Stomach (tissue), 8 donors: ENCODE measurements at regions not wholly inside any gene's neighbourhood (a gene's known extent, or its start where the extent isn't known, plus 50 kb on each side); places are given as distances from the start of the nearest gene placed in this dataset.
A peak's percentile ranks its signal among the peaks of the same experiment; 100 is the strongest.

ENCODE experiments used
- DNase-seq, 2 donors: peaks; one replicate each; pipeline versions ENCODE4 v3.0.0 to v3.0.0-alpha.2; 2013 to 2019
- H3K27ac ChIP-seq, 5 donors: fragments of 200-600 bp in 4 of 5; sonication (generic) in 4 of 5; one replicate each; pipeline ENCODE4 v1.5.1; 2013 to 2019; ENCODE audit warnings: mild to moderate bottlenecking in 1 of 5, moderate library complexity in 1 of 5
- H3K27me3 ChIP-seq, 3 donors: fragments of 200-600 bp; sonication (generic); one replicate each; pipeline ENCODE4 v1.5.1; 2017 to 2019; ENCODE audit warnings: mixed run types in 1 of 3
- H3K36me3 ChIP-seq, 4 donors: fragments of 200-600 bp; sonication (generic); 1 replicate in 3 of 4; 2 replicates in 1 of 4; pipeline ENCODE4 v1.5.1; 2016 to 2019
- H3K4me1 ChIP-seq, 4 donors: fragments of 200-600 bp; sonication (generic); one replicate each; pipeline ENCODE4 v1.5.1; 2016 to 2019
- H3K4me3 ChIP-seq, 4 donors: fragments of 200-600 bp; sonication (generic) in 3 of 4; one replicate each; pipeline ENCODE4 v1.5.1; 2016 to 2019; ENCODE audit warnings: mild to moderate bottlenecking in 1 of 4
- H3K9me3 ChIP-seq, 4 donors: fragments of 200-600 bp; sonication (generic); one replicate each; pipeline ENCODE4 v1.5.1; 2016 to 2019
- EP300 ChIP-seq: sonication (generic); formaldehyde crosslinking; IDR thresholded peaks from one replicate; pipeline ENCODE4 v1.6.1; 2017; ENCODE audit warnings: antibody characterized with exemption
- POLR2A ChIP-seq, 4 donors: fragments of 450-650 bp; IDR thresholded peaks; one replicate each; pipeline ENCODE4 v1.6.1; 2016; ENCODE audit warnings: antibody characterized with exemption in 4 of 4, control low read depth in 2 of 4, mild to moderate bottlenecking in 1 of 4, moderate library complexity in 1 of 4
- POLR2AphosphoS5 ChIP-seq, 3 donors: sonication (generic); formaldehyde crosslinking; IDR thresholded peaks; one replicate each; pipeline ENCODE4 v1.6.1; 2016; ENCODE audit warnings: antibody characterized with exemption in 3 of 3
- WGBS, 5 donors: extraction: QIAGEN DNeasy Blood & Tissue Kit in 3 of 5; methylation state at CpG; one replicate each; pipeline versions ENCODE4 v1.1.5 to v1.1.7; 2013 to 2018; 5-methylcytosine and 5-hydroxymethylcytosine counted together
- intact Hi-C: fragments of 100-400 bp; cut with DNase I; formaldehyde crosslinking; loops from one replicate; pipeline ENCODE4 v1.15.1; 2023; ENCODE audit warnings: low total_unique reads
- TF ChIP-seq, protein P1 (sequence below), 7 experiments: fragments of 450-650 bp in 4 of 7; fragments of 200-600 bp in 3 of 7; sonication (generic) in 3 of 7; IDR thresholded peaks; one replicate each; pipeline ENCODE4 v1.5.1; 2016 to 2019; ENCODE audit warnings: antibody characterized with exemption in 7 of 7, control low read depth in 2 of 7, mild to moderate bottlenecking in 1 of 7
- donor health status: healthy with polysubstance abuse.
- donor health status: Bipolar disorder and iron deficiency.
- donor health status: healthy.

DNA sequence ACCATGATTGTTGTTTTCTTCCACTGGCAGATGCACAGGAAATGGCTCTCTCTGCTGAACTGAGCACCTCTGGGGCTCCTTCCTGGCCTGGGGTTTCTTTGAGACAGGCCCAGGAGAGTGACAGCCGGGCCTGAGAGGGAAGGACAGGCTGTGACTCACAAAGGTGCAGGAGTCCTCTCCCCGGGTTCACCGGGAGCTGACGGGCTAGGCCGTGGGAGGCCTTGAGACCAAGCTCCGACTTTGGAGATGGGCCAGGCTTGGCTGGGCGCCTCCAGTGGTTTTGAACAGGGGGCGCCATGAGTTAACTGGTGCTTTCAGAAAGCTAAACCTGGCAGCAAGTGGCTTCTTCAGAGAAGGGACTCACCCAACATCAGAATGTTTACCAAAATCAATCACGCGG, 143.4 kb downstream of the URI1 start:
- H3K36me3 ChIP-seq = no peaks in the 10 kb centered on the region

GRCh38 chr19:30086220-30086619, 144.2 kb downstream of the URI1 start:
- Histone ChIP-seq H3K27me3 (peaks cover 0 to 40% (median 0%) of the 10 kb centered on the region in 3 donors), H3K27ac (no peak overlapping the region), H3K4me1 (no peaks in the 10 kb centered on the region), H3K4me3 (no peak overlapping the region), H3K9me3 (peaks cover 0 to 3% (median under 1%) of the 10 kb centered on the region in 4 donors), H3K36me3 (no peaks in the 10 kb centered on the region)
- TF ChIP-seq, protein P1, sequence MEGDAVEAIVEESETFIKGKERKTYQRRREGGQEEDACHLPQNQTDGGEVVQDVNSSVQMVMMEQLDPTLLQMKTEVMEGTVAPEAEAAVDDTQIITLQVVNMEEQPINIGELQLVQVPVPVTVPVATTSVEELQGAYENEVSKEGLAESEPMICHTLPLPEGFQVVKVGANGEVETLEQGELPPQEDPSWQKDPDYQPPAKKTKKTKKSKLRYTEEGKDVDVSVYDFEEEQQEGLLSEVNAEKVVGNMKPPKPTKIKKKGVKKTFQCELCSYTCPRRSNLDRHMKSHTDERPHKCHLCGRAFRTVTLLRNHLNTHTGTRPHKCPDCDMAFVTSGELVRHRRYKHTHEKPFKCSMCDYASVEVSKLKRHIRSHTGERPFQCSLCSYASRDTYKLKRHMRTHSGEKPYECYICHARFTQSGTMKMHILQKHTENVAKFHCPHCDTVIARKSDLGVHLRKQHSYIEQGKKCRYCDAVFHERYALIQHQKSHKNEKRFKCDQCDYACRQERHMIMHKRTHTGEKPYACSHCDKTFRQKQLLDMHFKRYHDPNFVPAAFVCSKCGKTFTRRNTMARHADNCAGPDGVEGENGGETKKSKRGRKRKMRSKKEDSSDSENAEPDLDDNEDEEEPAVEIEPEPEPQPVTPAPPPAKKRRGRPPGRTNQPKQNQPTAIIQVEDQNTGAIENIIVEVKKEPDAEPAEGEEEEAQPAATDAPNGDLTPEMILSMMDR (IDR thresholded peaks at IDR 0.05) = no peak
- TF ChIP-seq EP300 = no peak
- TF ChIP-seq POLR2A (IDR thresholded peaks at IDR 0.05) = no peak
- no peak for TF ChIP-seq POLR2AphosphoS5 (IDR thresholded peaks at IDR 0.05)
- DNase-seq = no peak
- intact Hi-C loops = no loop called here
- WGBS, 5 donors = 66 to 86% (median 77%) methylated on average over 5 of the region's 5 CpGs

More for the DNA sequence above, 143.4 kb downstream of the URI1 start:
- H3K27ac ChIP-seq = no peak overlapping the region
- intact Hi-C loops = no loop called here
- H3K27me3 ChIP-seq = peaks cover 0 to 38% (median 0%) of the 10 kb centered on the region in 3 donors
- no peaks in the 10 kb centered on the region for H3K4me1 ChIP-seq
- TF ChIP-seq POLR2A (IDR thresholded peaks at IDR 0.05) = no peak
- TF ChIP-seq POLR2AphosphoS5 (IDR thresholded peaks at IDR 0.05) = no peak
- TF ChIP-seq EP300 = no peak
- TF ChIP-seq, protein P1 (IDR thresholded peaks at IDR 0.05) = no peak
- WGBS, 5 donors = 31 to 53% (median 36%) methylated on average over 4 to 10 of the region's 10 CpGs
- H3K4me3 ChIP-seq = no peak overlapping the region
- DNase-seq = peak in 1 of 2 donors; percentile 30
- H3K9me3 ChIP-seq = peaks cover 0 to 6% (median 2%) of the 10 kb centered on the region in 4 donors

- Histone ChIP-seq H3K27ac (no peak overlapping the region), H3K9me3 (no peaks in the 10 kb centered on the region), H3K4me3 (no peak overlapping the region), H3K36me3 (no peaks in the 10 kb centered on the region), H3K27me3 (peaks cover 0 to 38% (median 0%) of the 10 kb centered on the region in 3 donors), H3K4me1 (no peaks in the 10 kb centered on the region)
- TF ChIP-seq POLR2A (IDR thresholded peaks at IDR 0.05) = no peak
- no peak for TF ChIP-seq EP300
- no peak for TF ChIP-seq POLR2AphosphoS5 (IDR thresholded peaks at IDR 0.05)
- TF ChIP-seq, protein P1 (IDR thresholded peaks at IDR 0.05) = no peak
- WGBS, 5 donors = 85 to 93% (median 91%) methylated on average over 10 of the region's 10 CpGs
- no peak for DNase-seq
- intact Hi-C loops = no loop called here
These were observed 144.9 kb downstream of the URI1 start for GRCh38 chr19:30086916-30087315.

- Histone ChIP-seq H3K36me3 (no peaks in the 10 kb centered on the region), H3K4me1 (no peaks in the 10 kb centered on the region), H3K4me3 (no peak overlapping the region), H3K9me3 (no peaks in the 10 kb centered on the region), H3K27ac (no peak overlapping the region), H3K27me3 (peaks cover 0 to 33% (median 0%) of the 10 kb centered on the region in 3 donors)
- DNase-seq = no peak
- intact Hi-C loops = no loop called here
- no peak for TF ChIP-seq POLR2AphosphoS5 (IDR thresholded peaks at IDR 0.05)
- TF ChIP-seq, protein P1 (IDR thresholded peaks at IDR 0.05) = no peak
- TF ChIP-seq POLR2A (IDR thresholded peaks at IDR 0.05) = no peak
- TF ChIP-seq EP300 = no peak
- 76 to 87% (median 81%) methylated on average over 9 to 11 of the region's 11 CpGs for WGBS, 5 donors
These were observed 145.5 kb downstream of the URI1 start for GRCh38 chr19:30087381-30088138.
